ENCODE measurements at regions not wholly inside any gene's neighbourhood (a gene's known extent, or its start where the extent isn't known, plus 50 kb on each side); places are given as distances from the start of the nearest gene placed in this dataset.

- no peak for TF ChIP-seq EZH2 (IDR thresholded peaks at IDR 0.05; ENCODE audit: low read length)
- TF ChIP-seq, protein P1, sequence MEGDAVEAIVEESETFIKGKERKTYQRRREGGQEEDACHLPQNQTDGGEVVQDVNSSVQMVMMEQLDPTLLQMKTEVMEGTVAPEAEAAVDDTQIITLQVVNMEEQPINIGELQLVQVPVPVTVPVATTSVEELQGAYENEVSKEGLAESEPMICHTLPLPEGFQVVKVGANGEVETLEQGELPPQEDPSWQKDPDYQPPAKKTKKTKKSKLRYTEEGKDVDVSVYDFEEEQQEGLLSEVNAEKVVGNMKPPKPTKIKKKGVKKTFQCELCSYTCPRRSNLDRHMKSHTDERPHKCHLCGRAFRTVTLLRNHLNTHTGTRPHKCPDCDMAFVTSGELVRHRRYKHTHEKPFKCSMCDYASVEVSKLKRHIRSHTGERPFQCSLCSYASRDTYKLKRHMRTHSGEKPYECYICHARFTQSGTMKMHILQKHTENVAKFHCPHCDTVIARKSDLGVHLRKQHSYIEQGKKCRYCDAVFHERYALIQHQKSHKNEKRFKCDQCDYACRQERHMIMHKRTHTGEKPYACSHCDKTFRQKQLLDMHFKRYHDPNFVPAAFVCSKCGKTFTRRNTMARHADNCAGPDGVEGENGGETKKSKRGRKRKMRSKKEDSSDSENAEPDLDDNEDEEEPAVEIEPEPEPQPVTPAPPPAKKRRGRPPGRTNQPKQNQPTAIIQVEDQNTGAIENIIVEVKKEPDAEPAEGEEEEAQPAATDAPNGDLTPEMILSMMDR (optimal IDR thresholded peaks at IDR 0.05 in 1 of 3, IDR thresholded peaks at IDR 0.05 in 1 of 3, conservative IDR thresholded peaks at IDR 0.05 in 1 of 3; ENCODE audit: extremely low read depth in 1 of 3, insufficient read depth in 2 of 3, low read length in 3 of 3) = no peak
Measured at GRCh38 chr6:159609652-159610178, 83.3 kb downstream of the SOD2 start.

Measured in keratinocyte (primary cell).